OCI-LY3 (cell line): ENCODE measurements at regions not wholly inside any gene's neighbourhood (a gene's known extent, or its start where the extent isn't known, plus 50 kb on each side); places are given as distances from the start of the nearest gene placed in this dataset.

ENCODE experiments used
- H2AFZ ChIP-seq: fragments of 200-600, 300-600 bp; shearing (Covaris generic); 2 replicates; pipeline ENCODE4 v1.6.0; 2014; ENCODE audit warnings: antibody characterized with exemption, low read depth, low read length
- H3K27ac ChIP-seq: fragments of 200-600, 300-600 bp; sonication (generic); 2 replicates; pipeline ENCODE4 v1.5.1; 2014; ENCODE audit warnings: mild to moderate bottlenecking, low read length, moderate library complexity, mixed read lengths
- H3K27me3 ChIP-seq: fragments of 200-600, 300-600 bp; sonication (generic); 2 replicates; pipeline ENCODE4 v1.6.1; 2014; ENCODE audit warnings: low read depth, low read length, mixed read lengths
- H3K36me3 ChIP-seq: fragments of 200-600, 300-600 bp; sonication (generic); replicated peaks from 2 replicates; pipeline ENCODE3; 2014; ENCODE audit warnings: low read depth, low read length, mixed read lengths
- H3K4me1 ChIP-seq: fragments of 300-600, 200-600 bp; sonication (generic); 2 replicates; pipeline ENCODE4 v1.6.1; 2014; ENCODE audit warnings: low read length, mixed read lengths
- H3K4me2 ChIP-seq: fragments of 200-600, 300-600 bp; sonication (generic); 2 replicates; pipeline ENCODE4 v1.6.1; 2014; ENCODE audit warnings: low read length, mixed read lengths
- H3K4me3 ChIP-seq: fragments of 300-600, 200-600 bp; sonication (generic); 2 replicates; pipeline ENCODE4 v1.5.1; 2014; ENCODE audit warnings: antibody characterized with exemption, mild to moderate bottlenecking, low read length, moderate library complexity
- H3K79me2 ChIP-seq: fragments of 300-600, 200-600 bp; shearing (Covaris generic); 2 replicates; pipeline ENCODE4 v1.6.1; 2014; ENCODE audit warnings: mild to moderate bottlenecking, low read length, mixed read lengths
- H3K9ac ChIP-seq: fragments of 300-600, 200-600 bp; shearing (Covaris generic); 2 replicates; pipeline ENCODE4 v1.6.0; 2014; ENCODE audit warnings: mild to moderate bottlenecking, low read length, moderate library complexity
- H3K9me3 ChIP-seq: fragments of 200-600, 300-600 bp; shearing (Covaris generic); 2 replicates; pipeline ENCODE4 v1.6.1; 2014; ENCODE audit warnings: low read length, mixed read lengths; ENCODE audit not compliant: insufficient read depth
- H4K20me1 ChIP-seq: fragments of 200-600, 300-600 bp; sonication (generic); 2 replicates; pipeline ENCODE4 v1.6.1; 2016; ENCODE audit warnings: low read length, mixed read lengths; ENCODE audit not compliant: insufficient read depth
- EZH2phosphoT487 ChIP-seq: fragments of 200-600 bp; shearing (Covaris generic); IDR thresholded peaks from 2 replicates; pipeline ENCODE4 v1.6.1; 2018; ENCODE audit warnings: antibody characterized with exemption, mixed run types, low read depth
- TF ChIP-seq, protein P1 (sequence below): fragments of 200-600, 300-600 bp; sonication (generic); IDR thresholded peaks from 2 replicates; pipeline ENCODE4 v1.5.1; 2014; ENCODE audit warnings: antibody characterized with exemption, low read length, low read depth

- no peaks in the 10 kb centered on the region for H3K79me2 ChIP-seq
- no peak overlapping the region for H2AFZ ChIP-seq
- 0 out of 2 replicates have a peak, but pooled peaks cover 4% of the 10 kb centered on the region for H3K4me1 ChIP-seq
- no peak overlapping the region for H3K4me3 ChIP-seq
- H3K36me3 ChIP-seq = no peaks in the 10 kb centered on the region
- H3K9me3 ChIP-seq = no peaks in the 10 kb centered on the region
- no peaks in the 10 kb centered on the region for H3K27me3 ChIP-seq
- no peak overlapping the region for H3K27ac ChIP-seq
- peak overlapping the region; percentile 17 for H3K4me2 ChIP-seq
- H4K20me1 ChIP-seq = no peaks in the 10 kb centered on the region
- H3K9ac ChIP-seq = no peak overlapping the region
- TF ChIP-seq EZH2phosphoT487 = no peak
- TF ChIP-seq, protein P1, sequence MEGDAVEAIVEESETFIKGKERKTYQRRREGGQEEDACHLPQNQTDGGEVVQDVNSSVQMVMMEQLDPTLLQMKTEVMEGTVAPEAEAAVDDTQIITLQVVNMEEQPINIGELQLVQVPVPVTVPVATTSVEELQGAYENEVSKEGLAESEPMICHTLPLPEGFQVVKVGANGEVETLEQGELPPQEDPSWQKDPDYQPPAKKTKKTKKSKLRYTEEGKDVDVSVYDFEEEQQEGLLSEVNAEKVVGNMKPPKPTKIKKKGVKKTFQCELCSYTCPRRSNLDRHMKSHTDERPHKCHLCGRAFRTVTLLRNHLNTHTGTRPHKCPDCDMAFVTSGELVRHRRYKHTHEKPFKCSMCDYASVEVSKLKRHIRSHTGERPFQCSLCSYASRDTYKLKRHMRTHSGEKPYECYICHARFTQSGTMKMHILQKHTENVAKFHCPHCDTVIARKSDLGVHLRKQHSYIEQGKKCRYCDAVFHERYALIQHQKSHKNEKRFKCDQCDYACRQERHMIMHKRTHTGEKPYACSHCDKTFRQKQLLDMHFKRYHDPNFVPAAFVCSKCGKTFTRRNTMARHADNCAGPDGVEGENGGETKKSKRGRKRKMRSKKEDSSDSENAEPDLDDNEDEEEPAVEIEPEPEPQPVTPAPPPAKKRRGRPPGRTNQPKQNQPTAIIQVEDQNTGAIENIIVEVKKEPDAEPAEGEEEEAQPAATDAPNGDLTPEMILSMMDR = peak; percentile 71
Measured at GRCh38 chr6:88238065-88238464, 71.9 kb upstream of the CNR1 start.

GRCh38 chr6:88236612-88237360 is 70.6 kb upstream of the CNR1 start:
- Histone ChIP-seq H3K4me3 (no peak overlapping the region), H3K9ac (no peak overlapping the region), H4K20me1 (no peaks in the 10 kb centered on the region), H3K4me1 (0 out of 2 replicates have a peak, but pooled peaks cover 4% of the 10 kb centered on the region), H3K9me3 (no peaks in the 10 kb centered on the region), H3K36me3 (no peaks in the 10 kb centered on the region), H3K79me2 (no peaks in the 10 kb centered on the region), H3K27me3 (no peaks in the 10 kb centered on the region), H2AFZ (no peak overlapping the region), H3K27ac (no peak overlapping the region), H3K4me2 (no peak overlapping the region)
- TF ChIP-seq EZH2phosphoT487 = no peak
- TF ChIP-seq, protein P1 = no peak

- Histone ChIP-seq H4K20me1 (no peaks in the 10 kb centered on the region), H3K9ac (no peak overlapping the region), H3K4me1 (0 out of 2 replicates have a peak, but pooled peaks cover 2% of the 10 kb centered on the region), H3K27me3 (no peaks in the 10 kb centered on the region), H3K4me3 (no peak overlapping the region), H3K4me2 (no peak overlapping the region), H3K36me3 (no peaks in the 10 kb centered on the region), H3K9me3 (0 out of 2 replicates have a peak, but pooled peaks cover 3% of the 10 kb centered on the region), H3K27ac (no peak overlapping the region), H3K79me2 (no peaks in the 10 kb centered on the region), H2AFZ (no peak overlapping the region)
- TF ChIP-seq, protein P1 = no peak
- TF ChIP-seq EZH2phosphoT487 = no peak
Measured at GRCh38 chr6:88232753-88233152, 66.6 kb upstream of the CNR1 start.

DNA sequence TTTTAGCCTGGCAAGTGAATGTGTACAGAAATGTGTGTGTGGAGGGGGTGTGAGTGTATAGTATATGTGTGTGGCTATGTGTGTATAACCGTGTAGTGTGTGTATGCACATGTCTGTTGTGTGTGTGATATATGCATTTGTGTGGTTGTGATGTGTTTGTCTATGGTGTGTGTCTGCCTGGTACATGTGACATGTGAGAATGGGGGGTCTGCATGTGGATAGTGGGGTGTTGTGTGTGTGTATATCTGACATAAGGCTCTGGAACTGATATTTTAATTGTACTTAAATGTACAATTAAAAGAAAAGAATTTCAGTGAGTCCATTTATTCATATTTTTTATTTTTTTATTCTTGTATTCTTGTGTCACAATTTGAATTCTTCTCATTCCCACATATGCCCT is 57.2 kb upstream of the CNR1 start:
- Histone ChIP-seq H3K27ac (no peak overlapping the region), H3K79me2 (no peaks in the 10 kb centered on the region), H4K20me1 (no peaks in the 10 kb centered on the region), H2AFZ (no peak overlapping the region), H3K4me3 (no peak overlapping the region), H3K9me3 (no peaks in the 10 kb centered on the region), H3K36me3 (no peaks in the 10 kb centered on the region), H3K4me2 (no peak overlapping the region), H3K27me3 (no peaks in the 10 kb centered on the region), H3K9ac (no peak overlapping the region), H3K4me1 (no peaks in the 10 kb centered on the region)
- TF ChIP-seq EZH2phosphoT487 = no peak
- TF ChIP-seq, protein P1 = no peak
